Right ventricle myocardium superior (tissue), 1 donor: ENCODE measurements at regions not wholly inside any gene's neighbourhood (a gene's known extent, or its start where the extent isn't known, plus 50 kb on each side); places are given as distances from the start of the nearest gene placed in this dataset.

Experiments
- ATAC-seq: fragments of 200-7000 bp; cut with Tn5 transposase; one replicate; pipeline ENCODE4 v1.9.1; 2020; ENCODE audit warnings: mild to moderate bottlenecking; ENCODE audit not compliant: poor library complexity
- DNase-seq: peaks from one replicate; pipeline ENCODE4 v3.0.0-alpha.2; 2020
- intact Hi-C: fragments of 100-400 bp; cut with DNase I; formaldehyde crosslinking; loops from one replicate; pipeline ENCODE4 v1.11.2; 2022
- donor health status: DM: no; HTN: yes; CAD: no; lungs with severe emphysema.

DNA sequence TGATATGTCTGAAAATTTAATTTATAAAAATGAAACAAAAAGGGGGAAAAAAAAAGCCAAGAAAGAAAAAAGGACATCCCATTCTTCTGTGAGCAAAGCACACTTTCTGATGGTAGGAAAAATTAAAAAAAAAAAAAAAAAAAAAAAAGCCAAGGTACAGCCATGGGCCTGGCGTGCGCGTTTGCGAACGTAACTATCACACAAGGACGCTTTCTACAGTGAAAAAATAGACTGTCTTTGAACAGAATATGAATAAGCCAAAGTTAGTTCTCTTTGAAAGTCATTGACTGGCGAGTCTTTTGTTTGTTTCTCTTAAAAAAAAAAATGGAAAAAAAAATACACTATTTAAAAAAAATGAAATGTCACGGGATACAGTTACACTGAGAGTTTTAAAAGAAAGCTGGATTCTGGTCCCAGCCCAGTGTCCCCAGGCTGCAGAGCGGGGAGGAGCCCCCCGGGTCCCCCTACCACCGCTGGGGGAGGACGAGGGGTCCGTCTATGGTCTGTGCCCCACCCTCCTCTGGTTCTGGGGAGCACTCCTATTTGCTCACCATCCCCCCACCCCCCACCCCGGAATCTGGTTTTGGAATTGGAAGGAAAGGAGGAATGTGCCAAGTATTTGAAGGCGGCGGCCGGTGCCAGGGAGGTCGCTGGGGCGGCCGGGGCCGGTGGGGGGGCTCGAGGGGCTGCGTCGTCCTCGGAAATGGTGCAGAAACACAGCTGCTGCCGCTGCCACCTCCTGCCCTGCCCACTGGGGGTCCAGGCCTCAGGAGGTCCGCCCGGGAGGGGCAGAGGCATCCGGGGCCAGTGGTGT is 134.5 kb downstream of the PTPRS start:
- ATAC-seq, result no peak
- intact Hi-C loops, result no loop called here
- DNase-seq, result no peak

GRCh38 chr19:5205381-5205780 is 135.2 kb downstream of the PTPRS start:
- ATAC-seq, result no peak
- intact Hi-C loops, result no loop called here
- DNase-seq, result no peak

- intact Hi-C loops, result no loop called here
- DNase-seq (no peak), ATAC-seq (no peak)
Observed at GRCh38 chr19:5204212-5204611, 136.4 kb downstream of the PTPRS start.
